ENCODE measurements at regions not wholly inside any gene's neighbourhood (a gene's known extent, or its start where the extent isn't known, plus 50 kb on each side); places are given as distances from the start of the nearest gene placed in this dataset.
A peak's percentile ranks its signal among the peaks of the same experiment; 100 is the strongest.

GRCh38 chr3:126256251-126256650 lies 75.9 kb upstream of the ALDH1L1 start:
- no peak for TF ChIP-seq CTCF (conservative IDR thresholded peaks at IDR 0.05)
- DNase-seq (ENCODE audit: extremely low spot score, unreplicated experiment): no peak
- H3K27ac Mint-ChIP-seq: no peak overlapping the region
- no peaks in the 10 kb centered on the region for H3K27me3 Mint-ChIP-seq
- no peak overlapping the region for H3K4me3 Mint-ChIP-seq
- H3K9me3 Mint-ChIP-seq: no peaks in the 10 kb centered on the region
- H3K36me3 Mint-ChIP-seq: no peaks in the 10 kb centered on the region
- H3K4me1 Mint-ChIP-seq (ENCODE audit: unreplicated experiment): peaks cover 4% of the 10 kb centered on the region

- H3K4me1 Mint-ChIP-seq (ENCODE audit: unreplicated experiment): no peaks in the 10 kb centered on the region
- no peak for DNase-seq (ENCODE audit: extremely low spot score, unreplicated experiment)
- no peaks in the 10 kb centered on the region for H3K27me3 Mint-ChIP-seq
- H3K4me3 Mint-ChIP-seq: no peak overlapping the region
- H3K27ac Mint-ChIP-seq: no peak overlapping the region
- H3K36me3 Mint-ChIP-seq: no peaks in the 10 kb centered on the region
- no peak for TF ChIP-seq CTCF (conservative IDR thresholded peaks at IDR 0.05)
- no peaks in the 10 kb centered on the region for H3K9me3 Mint-ChIP-seq
Observed at GRCh38 chr3:126253072-126253471, 72.7 kb upstream of the ALDH1L1 start.

DNA sequence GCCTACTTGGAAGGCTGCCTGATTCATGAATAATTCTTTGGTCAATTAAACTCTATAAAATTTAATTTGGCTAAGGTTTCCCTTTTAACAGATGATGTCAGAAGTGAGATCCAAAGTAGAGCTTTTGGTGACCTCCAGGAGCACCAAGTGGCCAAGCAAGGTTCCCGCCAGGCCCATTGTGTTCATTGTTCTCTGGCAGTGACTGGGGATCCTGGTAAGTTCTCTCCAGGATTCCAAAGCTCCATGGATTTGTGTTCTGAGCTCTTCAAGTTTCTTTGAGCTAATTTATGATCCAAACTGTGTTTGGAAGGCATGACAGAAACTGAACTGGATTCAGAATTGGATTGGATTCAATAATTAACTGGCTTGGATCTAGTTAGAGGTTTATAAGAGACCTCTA lies 72.0 kb upstream of the ALDH1L1 start:
- H3K27ac Mint-ChIP-seq: no peak overlapping the region
- H3K4me3 Mint-ChIP-seq: no peak overlapping the region
- no peaks in the 10 kb centered on the region for H3K36me3 Mint-ChIP-seq
- TF ChIP-seq CTCF (conservative IDR thresholded peaks at IDR 0.05): no peak
- peaks cover 6% of the 10 kb centered on the region for H3K9me3 Mint-ChIP-seq
- H3K4me1 Mint-ChIP-seq (ENCODE audit: unreplicated experiment): no peaks in the 10 kb centered on the region
- no peak for DNase-seq (ENCODE audit: extremely low spot score, unreplicated experiment)
- no peaks in the 10 kb centered on the region for H3K27me3 Mint-ChIP-seq

DNA sequence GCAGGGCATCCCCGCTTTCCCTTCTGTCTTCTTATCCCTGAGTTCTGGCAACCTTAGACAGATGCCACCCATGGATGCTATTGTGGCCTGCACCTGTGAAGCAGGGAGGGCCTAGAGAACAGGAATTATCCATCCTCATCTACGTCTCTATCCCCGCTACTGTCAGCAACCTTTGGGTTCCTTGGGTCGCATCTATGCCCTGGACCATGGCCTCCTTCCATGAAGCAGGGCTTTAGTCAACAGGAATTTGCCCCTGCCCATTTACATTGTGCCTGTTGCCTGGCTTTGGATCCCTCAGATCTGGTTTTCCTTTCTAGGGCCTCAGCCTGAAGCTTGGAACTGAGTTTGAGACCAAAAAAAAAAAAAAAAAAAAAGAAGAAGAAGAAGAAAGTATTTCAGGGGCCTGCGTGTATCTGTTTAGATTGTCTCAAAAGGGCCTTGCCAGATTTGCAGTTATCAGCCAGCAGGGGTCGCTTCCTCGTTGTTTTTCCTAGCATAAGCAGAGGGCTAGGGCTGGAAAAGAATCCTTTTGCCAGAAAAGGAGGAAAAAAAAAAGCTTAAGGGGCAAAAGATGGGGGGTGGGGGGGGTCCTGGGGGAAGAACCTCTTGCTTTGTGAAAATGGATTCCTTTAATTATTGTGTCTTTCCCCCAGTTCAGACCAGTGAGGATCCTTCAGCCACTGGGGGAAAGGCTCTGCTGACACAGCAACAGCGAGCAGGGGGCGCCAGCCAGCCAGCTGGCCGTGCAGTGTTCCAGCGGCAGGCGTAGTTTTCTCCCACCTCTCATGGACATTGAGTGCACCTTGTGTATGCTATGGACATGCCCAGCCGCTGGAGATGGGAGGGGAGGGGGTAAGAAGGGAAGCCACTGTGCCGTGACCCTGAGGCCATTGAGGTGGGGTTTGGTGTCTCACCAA lies 65.7 kb upstream of the ALDH1L1 start:
- no peaks in the 10 kb centered on the region for H3K36me3 Mint-ChIP-seq
- H3K4me3 Mint-ChIP-seq: no peak overlapping the region
- H3K9me3 Mint-ChIP-seq: peaks cover 10% of the 10 kb centered on the region
- DNase-seq (ENCODE audit: extremely low spot score, unreplicated experiment): no peak
- peak; percentile 74 for TF ChIP-seq CTCF (conservative IDR thresholded peaks at IDR 0.05)
- H3K27me3 Mint-ChIP-seq: peaks cover 12% of the 10 kb centered on the region
- H3K27ac Mint-ChIP-seq: no peak overlapping the region
- H3K4me1 Mint-ChIP-seq (ENCODE audit: unreplicated experiment): no peaks in the 10 kb centered on the region
